Motor neuron (in vitro differentiated cells): ENCODE measurements at regions not wholly inside any gene's neighbourhood (a gene's known extent, or its start where the extent isn't known, plus 50 kb on each side); places are given as distances from the start of the nearest gene placed in this dataset.

Experiments
- ATAC-seq, 8 experiments: fragments of 200-7000 bp; cut with Tn5 transposase; replicated peaks in 6 of 8; 2 replicates each; pipeline ENCODE4 v1.8.0; 2021; ENCODE audit warnings: mild to moderate bottlenecking in 8 of 8, moderate library complexity in 8 of 8
- H3K27ac ChIP-seq, 2 donors: fragments of 250-450 bp; sonication (Bioruptor Pico); 2 replicates each; pipeline ENCODE4 v1.9.0; 2021; ENCODE audit warnings: antibody characterized with exemption in 2 of 2, mild to moderate bottlenecking in 2 of 2, moderate library complexity in 1 of 2
- H3K4me1 ChIP-seq, 2 donors: fragments of 250-450 bp; sonication (Bioruptor Pico); replicated peaks in 1 of 2; 2 replicates each; pipeline ENCODE4 v1.6.1; 2021; ENCODE audit warnings: antibody characterized with exemption in 2 of 2, mild to moderate bottlenecking in 2 of 2, moderate library complexity in 1 of 2
- H3K4me3 ChIP-seq, 5 donors: fragments of 250-450 bp; sonication (Bioruptor Pico); 2 replicates each; pipeline ENCODE4 v1.9.0; 2021; ENCODE audit warnings: antibody characterized with exemption in 5 of 5, mild to moderate bottlenecking in 5 of 5, moderate library complexity in 4 of 5
- WGBS, 10 experiments: fragments of 450-650 bp; shearing (Covaris generic); methylation state at CpG; one replicate each; pipeline ENCODE4 v1.0.0; 2022; 5-methylcytosine and 5-hydroxymethylcytosine counted together
- in situ Hi-C, 9 experiments: fragments of 400-800 bp; cut with MboI; loops; one replicate each; pipeline ENCODE4 v1.15.0; 2021; ENCODE audit warnings: low sequenced_read_pairs in 9 of 9, low pct_unique_long_range_greater_than_20kb in 2 of 9; ENCODE audit not compliant: unreplicated experiment in 9 of 9

DNA sequence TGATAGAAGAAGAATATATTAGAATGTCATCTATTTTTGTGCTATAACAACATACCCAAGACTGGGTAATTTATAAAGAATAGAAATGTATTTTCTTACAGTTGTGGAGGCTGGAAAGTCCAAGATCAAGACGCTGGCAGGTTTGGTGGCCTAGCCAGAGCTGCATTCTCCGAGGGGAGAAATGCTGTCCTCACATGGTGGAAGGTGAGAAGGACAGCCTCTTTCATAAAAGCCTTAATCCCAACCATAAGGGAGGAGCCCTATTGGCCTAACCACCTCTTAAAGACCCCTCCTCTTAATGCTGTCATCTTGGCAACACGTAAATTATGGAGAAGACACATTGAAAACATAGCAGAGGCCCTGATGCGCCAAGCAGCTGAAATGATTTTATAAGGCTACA lies 60.1 kb upstream of the KAZN start:
- H3K4me1 ChIP-seq: peaks cover 30 to 36% of the 10 kb centered on the region in 2 donors
- no peak overlapping the region for H3K27ac ChIP-seq
- no peak overlapping the region for H3K4me3 ChIP-seq
- in situ Hi-C loops: loop anchor here in 1 of 9 experiments (25.0 kb wide), 1 partner anchor 576 kb away; no protein-coding TSS in a partner anchor
- peak in 1 of 8 experiments; percentile 40 for ATAC-seq
- WGBS, 10 experiments: 33 to 100% (median 89%) methylated on average over 1 to 4 of the region's 4 CpGs; no CpG with 5 or more reads in 1 of the 10 experiments

DNA sequence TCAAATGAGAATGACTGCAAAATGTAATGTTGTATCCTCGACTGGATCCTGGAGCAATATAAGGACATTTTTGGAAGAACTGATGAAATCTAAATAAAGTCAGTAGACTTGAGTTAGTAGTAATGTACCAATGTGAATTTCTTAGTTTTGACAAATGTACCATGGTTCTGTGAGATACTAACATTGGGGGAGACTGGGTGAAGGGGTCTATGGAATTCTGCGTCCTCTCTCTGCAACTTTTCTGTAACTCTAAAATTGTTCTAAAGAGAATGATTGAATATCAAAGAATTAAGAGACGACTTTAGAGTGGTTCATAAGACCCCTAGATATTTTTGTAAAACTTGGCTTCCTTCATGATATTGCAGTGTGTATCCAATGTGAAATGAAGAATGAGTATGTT lies 59.2 kb upstream of the KAZN start:
- no peak for ATAC-seq
- Histone ChIP-seq H3K4me1 (peaks cover 30 to 42% of the 10 kb centered on the region in 2 donors), H3K27ac (no peak overlapping the region), H3K4me3 (no peak overlapping the region)
- in situ Hi-C loops: loop anchor here in 1 of 9 experiments (25.0 kb wide), 1 partner anchor 577 kb away; no protein-coding TSS in a partner anchor
- WGBS, 10 experiments: 57 to 96% (median 88%) methylated on average over 2 to 3 of the region's 3 CpGs

DNA sequence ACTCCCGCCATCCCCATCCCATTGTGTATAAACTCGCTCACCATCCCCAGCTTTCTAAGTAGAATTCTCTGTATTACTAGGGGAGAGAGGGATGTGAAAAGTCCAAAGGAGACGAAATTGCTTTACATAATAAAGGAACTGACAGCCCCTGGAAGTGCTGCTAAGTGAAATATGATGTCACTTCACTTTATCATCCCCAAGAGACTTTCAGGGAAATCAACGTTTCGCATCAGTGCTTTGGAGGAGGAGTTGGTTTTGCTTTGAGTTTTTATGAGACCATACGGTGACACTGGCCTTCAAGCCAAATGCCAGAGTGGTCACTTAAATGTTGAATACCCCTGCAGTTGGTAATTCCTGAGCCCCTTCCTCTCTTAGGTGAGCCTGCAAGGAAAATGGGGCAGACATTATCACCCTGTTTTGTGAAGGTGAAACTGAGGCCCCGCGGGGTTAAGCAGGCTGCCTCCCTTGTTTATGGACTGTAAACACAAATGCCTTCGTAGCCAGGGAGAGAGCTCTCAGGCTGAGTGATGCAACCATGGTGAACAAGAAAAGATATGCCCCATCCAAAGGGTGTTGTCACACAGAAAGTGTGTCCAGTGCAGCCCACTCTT lies 58.4 kb upstream of the KAZN start:
- H3K4me3 ChIP-seq: no peak overlapping the region
- WGBS, 10 experiments: 0 to 80% (median 33%) methylated on average over 1 to 9 of the region's 9 CpGs
- in situ Hi-C loops: loop anchor here in 1 of 9 experiments (25.0 kb wide), 1 partner anchor 578 kb away; no protein-coding TSS in a partner anchor
- peaks cover 30 to 42% of the 10 kb centered on the region in 2 donors for H3K4me1 ChIP-seq
- peak in 5 of 8 experiments; percentile 81 to 94 (median 91) for ATAC-seq
- peak overlapping the region; percentile 74 to 76 for H3K27ac ChIP-seq

DNA sequence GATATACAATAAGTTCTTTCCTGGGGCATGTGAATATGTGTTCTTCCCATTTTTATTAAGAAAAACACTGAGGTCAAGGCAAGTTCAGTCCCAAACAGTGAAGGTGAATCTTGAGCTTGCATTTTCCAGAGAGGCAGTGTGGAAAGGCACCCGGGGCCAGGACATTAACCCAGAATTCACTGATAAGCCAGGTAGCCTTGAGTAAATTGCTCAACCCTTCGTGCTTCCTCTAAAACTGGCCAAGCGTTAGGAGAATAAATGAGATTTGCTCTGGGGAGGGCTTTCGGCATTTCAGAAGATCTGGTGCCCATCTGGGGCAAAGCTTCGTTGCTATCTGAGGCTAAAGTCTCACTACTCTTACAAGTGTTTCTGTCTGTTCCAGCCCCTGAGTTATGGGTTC lies 57.1 kb upstream of the KAZN start:
- no peak overlapping the region for H3K4me3 ChIP-seq
- peak overlapping the region in 1 of 2 donors; percentile 74 for H3K27ac ChIP-seq
- in situ Hi-C loops: loop anchor here in 1 of 9 experiments (25.0 kb wide), 1 partner anchor 579 kb away; no protein-coding TSS in a partner anchor
- H3K4me1 ChIP-seq: peaks cover 30 to 42% of the 10 kb centered on the region in 2 donors
- 40 to 100% (median 76%) methylated on average over 1 to 5 of the region's 5 CpGs; no CpG with 5 or more reads in 1 of the 10 experiments for WGBS, 10 experiments
- ATAC-seq: no peak

DNA sequence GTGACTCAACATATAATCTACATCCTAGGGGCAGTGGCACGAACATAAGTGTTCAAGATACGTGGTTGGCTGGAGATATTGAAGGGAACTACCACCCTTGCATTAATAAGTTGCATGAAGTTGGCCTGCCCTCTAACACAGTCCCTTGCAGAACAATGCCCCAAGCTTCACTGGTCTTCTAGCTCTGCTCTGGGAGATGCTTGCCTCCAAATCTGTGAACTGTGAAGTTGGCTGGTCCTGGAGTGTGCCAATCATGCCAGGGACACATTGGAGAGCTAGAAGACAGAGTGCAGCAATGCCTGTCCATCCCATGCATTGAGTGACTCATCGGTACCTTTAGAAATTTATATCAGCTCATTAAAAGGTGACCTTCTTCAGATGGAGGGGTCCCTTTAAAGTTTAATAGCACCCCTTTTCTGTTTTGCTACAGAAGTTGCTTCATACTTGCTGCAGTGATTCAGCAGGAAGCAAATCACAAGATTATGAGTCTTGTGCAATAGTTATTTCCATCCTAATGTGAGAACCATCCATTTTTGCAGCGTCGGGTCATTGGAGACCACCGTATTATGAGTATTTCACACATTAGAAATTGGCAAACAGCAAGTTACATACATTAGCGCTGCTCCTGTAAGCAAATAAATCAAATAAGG lies 55.2 kb upstream of the KAZN start:
- peak in 3 of 8 experiments; percentile 24 to 66 (median 46) for ATAC-seq
- peaks cover 30 to 42% of the 10 kb centered on the region in 2 donors for H3K4me1 ChIP-seq
- no peak overlapping the region for H3K4me3 ChIP-seq
- in situ Hi-C loops: loop anchor here in 1 of 9 experiments (25.0 kb wide), 1 partner anchor 581 kb away; no protein-coding TSS in a partner anchor
- no peak overlapping the region for H3K27ac ChIP-seq
- 40 to 100% (median 82%) methylated on average over 1 to 7 of the region's 7 CpGs for WGBS, 10 experiments

DNA sequence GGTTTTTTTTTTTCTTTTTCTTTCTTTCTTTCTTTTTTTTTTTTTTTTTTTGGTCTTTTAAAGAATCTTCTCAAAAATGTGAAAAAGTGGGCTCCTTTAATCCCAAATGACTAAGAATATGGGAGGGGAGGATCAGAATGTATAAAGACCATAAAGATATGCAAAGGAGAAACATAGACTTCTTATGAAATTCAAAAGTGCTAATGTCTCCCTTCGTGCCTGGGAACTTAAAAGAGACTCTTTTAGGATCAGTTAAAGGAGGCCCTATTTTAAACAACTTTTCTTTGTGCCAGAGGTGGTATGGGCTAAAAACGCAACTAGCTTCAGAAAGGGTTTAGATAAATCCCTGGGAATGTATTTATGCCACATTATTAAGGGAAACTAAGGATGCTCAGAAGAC lies 54.2 kb upstream of the KAZN start:
- in situ Hi-C loops: loop anchor here in 1 of 9 experiments (25.0 kb wide), 1 partner anchor 582 kb away; no protein-coding TSS in a partner anchor
- ATAC-seq: peak in 3 of 8 experiments; percentile 52 to 69 (median 66)
- Histone ChIP-seq H3K4me3 (no peak overlapping the region), H3K4me1 (peaks cover 29 to 38% of the 10 kb centered on the region in 2 donors), H3K27ac (no peak overlapping the region)
- WGBS, 10 experiments: 0 to 100% (median 60%) methylated on average over 1 to 2 of the region's 2 CpGs

DNA sequence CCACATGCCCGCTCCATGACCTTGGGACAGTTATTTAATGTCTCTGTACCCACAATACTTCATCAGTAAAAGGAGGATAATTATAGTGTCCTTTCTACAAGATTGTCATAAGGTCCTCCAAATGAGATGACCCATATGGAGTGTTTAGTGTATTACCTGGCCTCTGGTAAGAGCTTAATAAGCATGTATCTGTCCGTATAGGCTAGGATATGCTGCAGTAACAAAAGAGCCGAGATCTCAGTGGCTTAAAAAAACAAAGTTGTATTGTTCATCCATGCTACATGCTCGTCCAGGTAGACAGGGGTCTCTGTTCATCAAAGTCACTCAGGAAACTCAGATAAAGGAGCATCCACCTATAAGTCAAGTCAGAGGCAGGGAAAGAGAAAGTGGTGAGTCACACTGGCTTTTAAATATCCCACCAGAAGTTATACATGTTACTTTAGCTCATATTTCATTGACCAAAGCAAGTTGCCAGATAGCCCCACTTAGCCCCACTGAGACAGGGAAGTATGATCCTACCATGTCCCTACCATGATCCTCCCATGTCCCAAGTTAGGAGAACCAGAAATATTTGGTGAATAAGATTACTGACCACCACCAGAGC lies 53.0 kb upstream of the KAZN start:
- Histone ChIP-seq H3K4me1 (peaks cover 19 to 28% of the 10 kb centered on the region in 2 donors), H3K27ac (no peak overlapping the region), H3K4me3 (no peak overlapping the region)
- no peak for ATAC-seq
- in situ Hi-C loops: loop anchor here in 1 of 9 experiments (25.0 kb wide), 1 partner anchor 583 kb away; no protein-coding TSS in a partner anchor
- 76 to 100% (median 97%) methylated on average over 1 to 4 of the region's 4 CpGs; no CpG with 5 or more reads in 3 of the 10 experiments for WGBS, 10 experiments

DNA sequence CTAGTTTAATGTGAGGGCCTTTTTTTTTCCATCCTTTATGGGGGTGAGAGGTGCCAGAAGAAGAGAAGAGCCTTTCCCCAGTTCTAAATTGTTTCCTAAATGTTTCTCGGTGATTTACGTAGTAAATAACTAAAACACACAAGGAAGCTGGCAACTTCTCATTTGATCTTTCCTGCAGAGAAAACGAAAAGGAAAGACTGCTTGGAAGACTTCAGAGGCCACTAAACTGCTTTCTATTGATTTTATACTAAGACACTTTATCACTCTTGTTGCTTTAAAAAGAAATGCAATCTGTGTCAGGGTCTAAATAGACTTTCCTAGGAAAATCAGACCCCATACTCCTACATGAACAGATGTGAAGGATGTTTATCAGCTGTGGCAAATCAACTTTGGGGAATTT lies 52.1 kb upstream of the KAZN start:
- H3K4me1 ChIP-seq: peaks cover 16 to 22% of the 10 kb centered on the region in 2 donors
- no peak overlapping the region for H3K27ac ChIP-seq
- no peak for ATAC-seq
- 38 to 90% (median 80%) methylated on average over 1 to 3 of the region's 3 CpGs; no CpG with 5 or more reads in 3 of the 10 experiments for WGBS, 10 experiments
- no peak overlapping the region for H3K4me3 ChIP-seq
- in situ Hi-C loops: loop anchor here in 1 of 9 experiments (25.0 kb wide), 1 partner anchor 584 kb away; no protein-coding TSS in a partner anchor
